OCI-LY1 (cell line): ENCODE measurements at regions not wholly inside any gene's neighbourhood (a gene's known extent, or its start where the extent isn't known, plus 50 kb on each side); places are given as distances from the start of the nearest gene placed in this dataset.

Source experiments
- H2AFZ ChIP-seq: fragments of 200-600 bp; sonication (generic), shearing (Covaris generic); 2 replicates; pipeline ENCODE4 v1.6.0; 2014; ENCODE audit warnings: antibody characterized with exemption, mild to moderate bottlenecking, low read length
- H3F3A ChIP-seq: fragments of 200-600 bp; sonication (generic), shearing (Covaris generic); 2 replicates; pipeline ENCODE4 v1.6.0; 2014; ENCODE audit warnings: mild to moderate bottlenecking, antibody characterized with exemption, low read length, moderate library complexity; ENCODE audit not compliant: insufficient read depth
- H3K27ac ChIP-seq: fragments of 200-600 bp; sonication (generic); 2 replicates; pipeline ENCODE4 v1.5.1; 2014; ENCODE audit warnings: low read length, mixed run types, mild to moderate bottlenecking, low read depth; ENCODE audit not compliant: poor library complexity, severe bottlenecking
- H3K27me3 ChIP-seq: fragments of 200-600 bp; sonication (generic); 2 replicates; pipeline ENCODE4 v1.6.0; 2014; ENCODE audit warnings: antibody characterized with exemption, mild to moderate bottlenecking, low read length, moderate library complexity; ENCODE audit not compliant: insufficient read depth
- H3K36me3 ChIP-seq: fragments of 200-600 bp; sonication (generic); 2 replicates; pipeline ENCODE4 v1.6.1; 2014; ENCODE audit warnings: mild to moderate bottlenecking, antibody characterized with exemption, low read length, moderate library complexity, mixed read lengths; ENCODE audit not compliant: insufficient read depth
- H3K4me1 ChIP-seq: fragments of 200-600 bp; sonication (generic); 2 replicates; pipeline ENCODE4 v1.5.1; 2014; ENCODE audit warnings: mild to moderate bottlenecking, low read length, moderate library complexity; ENCODE audit not compliant: insufficient read depth, severe bottlenecking
- H3K4me2 ChIP-seq: fragments of 200-600 bp; sonication (generic), shearing (Covaris generic); 2 replicates; pipeline ENCODE4 v1.6.1; 2014; ENCODE audit warnings: low read length
- H3K4me3 ChIP-seq: fragments of 200-600 bp; sonication (generic); 2 replicates; pipeline ENCODE4 v1.5.1; 2014; ENCODE audit warnings: low read length, low read depth, mild to moderate bottlenecking, mixed read lengths; ENCODE audit not compliant: poor library complexity, severe bottlenecking
- H3K79me2 ChIP-seq: fragments of 200-600 bp; shearing (Covaris generic); 2 replicates; pipeline ENCODE4 v1.6.1; 2016; ENCODE audit warnings: mixed run types, low read length, mixed read lengths; ENCODE audit not compliant: insufficient read depth
- H3K9ac ChIP-seq: fragments of 200-600 bp; sonication (generic), shearing (Covaris generic); 2 replicates; pipeline ENCODE4 v1.6.1; 2014; ENCODE audit warnings: mild to moderate bottlenecking, low read length, mixed read lengths
- H3K9me2 ChIP-seq: fragments of 200-600 bp; sonication (generic), shearing (Covaris generic); 2 replicates; pipeline ENCODE4 v1.6.1; 2014; ENCODE audit warnings: low read depth, mild to moderate bottlenecking, low read length, mixed read lengths
- H3K9me3 ChIP-seq: fragments of 200-600 bp; shearing (Covaris generic); 2 replicates; pipeline ENCODE4 v1.6.1; 2014; ENCODE audit warnings: low read length, mixed read lengths
- H4K20me1 ChIP-seq: fragments of 200-600 bp; sonication (generic), shearing (Covaris generic); 2 replicates; pipeline ENCODE4 v1.6.0; 2016; ENCODE audit warnings: mild to moderate bottlenecking, low read length; ENCODE audit not compliant: insufficient read depth
- EZH2 ChIP-seq: fragments of 200-600 bp; sonication (generic), shearing (Covaris generic); IDR thresholded peaks from 2 replicates; pipeline ENCODE4 v1.8.0; 2017; ENCODE audit warnings: borderline replicate concordance, mixed run types, mild to moderate bottlenecking, antibody characterized with exemption, low read length, moderate library complexity, mixed read lengths
- TF ChIP-seq, protein P1 (sequence below): fragments of 200-600 bp; sonication (generic), shearing (Covaris generic); IDR thresholded peaks from 2 replicates; pipeline ENCODE4 v1.5.1; 2017; ENCODE audit warnings: mild to moderate bottlenecking, antibody characterized with exemption, low read length, moderate library complexity, mixed read lengths

DNA sequence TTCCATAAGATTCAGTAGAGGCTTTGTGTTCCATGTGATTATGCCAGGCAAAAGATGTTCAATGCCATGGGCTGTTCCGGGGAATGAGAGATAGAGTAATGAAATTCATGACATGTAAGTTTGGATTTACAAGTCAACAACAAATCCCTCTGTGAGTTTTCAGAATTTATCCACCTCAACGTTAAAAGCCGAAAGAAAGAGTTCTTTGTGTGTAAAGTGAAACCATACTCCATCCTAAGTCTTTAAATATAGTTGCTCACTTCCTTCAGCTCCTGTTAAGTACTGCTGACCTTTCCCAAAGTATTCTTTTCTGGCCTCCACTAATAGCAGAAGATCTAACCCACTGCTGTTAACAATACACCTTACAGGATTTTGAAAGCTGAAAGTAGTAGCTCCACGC is 190.0 kb downstream of the TMX1 start:
- Histone ChIP-seq H3K4me1 (no peaks in the 10 kb centered on the region), H3K79me2 (no peaks in the 10 kb centered on the region), H3K36me3 (no peaks in the 10 kb centered on the region), H3K4me3 (no peak overlapping the region), H3K9ac (no peak overlapping the region), H3K9me2 (no peaks in the 10 kb centered on the region), H3F3A (no peaks in the 10 kb centered on the region), H3K4me2 (no peak overlapping the region), H2AFZ (no peak overlapping the region), H4K20me1 (no peaks in the 10 kb centered on the region; the same call in 1 of the 2 replicates), H3K27ac (no peak overlapping the region), H3K27me3 (no peaks in the 10 kb centered on the region), H3K9me3 (no peaks in the 10 kb centered on the region)
- TF ChIP-seq EZH2, result no peak
- TF ChIP-seq, protein P1, sequence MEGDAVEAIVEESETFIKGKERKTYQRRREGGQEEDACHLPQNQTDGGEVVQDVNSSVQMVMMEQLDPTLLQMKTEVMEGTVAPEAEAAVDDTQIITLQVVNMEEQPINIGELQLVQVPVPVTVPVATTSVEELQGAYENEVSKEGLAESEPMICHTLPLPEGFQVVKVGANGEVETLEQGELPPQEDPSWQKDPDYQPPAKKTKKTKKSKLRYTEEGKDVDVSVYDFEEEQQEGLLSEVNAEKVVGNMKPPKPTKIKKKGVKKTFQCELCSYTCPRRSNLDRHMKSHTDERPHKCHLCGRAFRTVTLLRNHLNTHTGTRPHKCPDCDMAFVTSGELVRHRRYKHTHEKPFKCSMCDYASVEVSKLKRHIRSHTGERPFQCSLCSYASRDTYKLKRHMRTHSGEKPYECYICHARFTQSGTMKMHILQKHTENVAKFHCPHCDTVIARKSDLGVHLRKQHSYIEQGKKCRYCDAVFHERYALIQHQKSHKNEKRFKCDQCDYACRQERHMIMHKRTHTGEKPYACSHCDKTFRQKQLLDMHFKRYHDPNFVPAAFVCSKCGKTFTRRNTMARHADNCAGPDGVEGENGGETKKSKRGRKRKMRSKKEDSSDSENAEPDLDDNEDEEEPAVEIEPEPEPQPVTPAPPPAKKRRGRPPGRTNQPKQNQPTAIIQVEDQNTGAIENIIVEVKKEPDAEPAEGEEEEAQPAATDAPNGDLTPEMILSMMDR, result no peak

DNA sequence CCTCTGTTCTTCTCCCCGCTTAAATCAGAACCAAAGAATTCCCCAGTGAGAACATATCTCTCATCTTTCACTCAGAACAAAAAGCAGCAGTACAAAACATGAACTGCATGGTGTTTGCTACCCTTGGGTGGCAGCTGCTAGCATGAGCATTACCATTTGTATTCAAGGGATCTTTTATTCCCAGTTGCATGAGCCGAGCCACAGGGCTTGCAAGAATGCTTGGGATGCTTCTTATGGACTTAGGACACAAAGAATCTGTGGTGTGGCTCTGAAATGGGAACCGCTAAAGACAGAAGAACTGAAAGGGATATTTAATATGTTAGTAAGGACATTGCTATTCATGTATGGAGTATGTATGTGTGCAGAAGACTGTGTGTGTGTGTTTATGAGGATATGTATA is 190.6 kb downstream of the TMX1 start:
- Histone ChIP-seq H3K9me3 (no peaks in the 10 kb centered on the region), H3K9me2 (no peaks in the 10 kb centered on the region), H3K9ac (no peak overlapping the region), H3K4me1 (no peaks in the 10 kb centered on the region), H3F3A (no peaks in the 10 kb centered on the region), H3K79me2 (no peaks in the 10 kb centered on the region), H3K36me3 (no peaks in the 10 kb centered on the region), H3K27me3 (no peaks in the 10 kb centered on the region), H2AFZ (no peak overlapping the region), H3K4me2 (no peak overlapping the region), H4K20me1 (no peaks in the 10 kb centered on the region; the same call in 1 of the 2 replicates), H3K27ac (no peak overlapping the region), H3K4me3 (no peak overlapping the region)
- TF ChIP-seq EZH2, result no peak
- TF ChIP-seq, protein P1, result no peak

DNA sequence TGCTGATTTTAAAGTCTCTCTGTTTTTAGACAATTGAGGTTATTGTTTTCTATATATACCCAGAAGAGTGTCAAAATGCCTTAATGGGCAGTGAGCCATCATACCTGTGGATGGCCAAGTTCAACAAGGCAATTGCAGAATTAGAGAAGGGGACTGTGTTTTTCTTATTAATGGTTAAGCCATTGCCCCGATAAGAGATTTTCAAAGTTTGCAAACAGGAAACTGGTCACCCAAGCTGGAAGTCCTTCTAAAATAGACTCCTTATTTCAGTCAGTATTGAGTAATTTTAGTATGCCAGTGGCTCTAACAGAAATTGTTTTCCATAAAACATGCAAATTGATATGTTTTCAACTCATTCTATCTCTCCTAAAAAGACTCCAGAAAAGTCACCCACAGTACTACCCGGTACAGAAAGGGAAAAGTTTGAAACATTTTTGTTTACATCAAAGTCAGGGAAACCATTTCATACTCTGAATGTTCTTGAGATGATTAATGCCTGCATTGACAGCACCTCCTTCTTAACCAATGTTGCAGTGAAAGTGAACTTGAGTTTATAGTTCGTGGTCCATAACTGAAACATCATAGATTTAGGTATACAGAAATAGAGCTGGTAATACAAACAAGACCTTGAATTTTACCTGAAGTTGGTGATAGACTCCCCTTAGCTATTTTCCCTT is 191.1 kb downstream of the TMX1 start:
- Histone ChIP-seq H3F3A (no peaks in the 10 kb centered on the region), H3K79me2 (no peaks in the 10 kb centered on the region), H3K4me2 (no peak overlapping the region), H3K4me3 (no peak overlapping the region), H3K9ac (no peak overlapping the region), H3K36me3 (no peaks in the 10 kb centered on the region), H3K4me1 (no peaks in the 10 kb centered on the region), H3K9me2 (no peaks in the 10 kb centered on the region), H3K27ac (no peak overlapping the region), H2AFZ (no peak overlapping the region), H3K9me3 (no peaks in the 10 kb centered on the region), H3K27me3 (no peaks in the 10 kb centered on the region), H4K20me1 (no peaks in the 10 kb centered on the region; the same call in 1 of the 2 replicates)
- TF ChIP-seq, protein P1, result no peak
- TF ChIP-seq EZH2, result no peak
